Keratinocyte (primary cell): ENCODE measurements at regions not wholly inside any gene's neighbourhood (a gene's known extent, or its start where the extent isn't known, plus 50 kb on each side); places are given as distances from the start of the nearest gene placed in this dataset.

Experiments
- DNase-seq: peaks from one replicate; pipeline ENCODE4 v3.0.0-alpha.2; 2011; ENCODE audit warnings: low read depth, missing footprints, low spot score
- FAIRE-seq: peaks from 2 replicates; lab custom pipeline; 2011; peaks lifted over from hg19 to GRCh38; lab: Jason Lieb, UNC
- H2AFZ ChIP-seq: 2 replicates; pipeline ENCODE4 v1.6.0; 2012; ENCODE audit warnings: low read length, control low read depth, inconsistent platforms; ENCODE audit not compliant: control insufficient read depth
- H3K27ac ChIP-seq: 2 replicates; pipeline ENCODE4 v1.5.1; 2011; ENCODE audit warnings: low read length; ENCODE audit not compliant: control insufficient read depth, insufficient read depth
- H3K27me3 ChIP-seq: 3 replicates; pipeline ENCODE4 v1.6.0; 2011; ENCODE audit warnings: low read length; ENCODE audit not compliant: control insufficient read depth, insufficient read depth; ENCODE audit errors: extremely low read depth
- H3K36me3 ChIP-seq, 2 experiments: 2 replicates in 1 of 2; 3 replicates in 1 of 2; pipeline ENCODE4 v1.5.1; 2011; ENCODE audit warnings: low read length in 2 of 2, mild to moderate bottlenecking in 1 of 2; ENCODE audit not compliant: control insufficient read depth in 2 of 2, insufficient read depth in 2 of 2; ENCODE audit errors: extremely low read depth in 1 of 2
- H3K4me1 ChIP-seq: 3 replicates; pipeline ENCODE4 v1.5.1; 2011; ENCODE audit warnings: low read length; ENCODE audit not compliant: control insufficient read depth, insufficient read depth; ENCODE audit errors: extremely low read depth
- H3K4me2 ChIP-seq: 3 replicates; pipeline ENCODE4 v1.6.0; 2011; ENCODE audit warnings: low read depth, low read length; ENCODE audit not compliant: control insufficient read depth, insufficient read depth; ENCODE audit errors: extremely low read depth
- H3K4me3 ChIP-seq, 3 experiments: fragments of 200-600 bp in 1 of 3; sonication (generic) in 1 of 3; 2 replicates in 2 of 3; 3 replicates in 1 of 3; pipeline ENCODE4 v1.5.1; 2011 to 2016; ENCODE audit warnings: low read length in 3 of 3, mild to moderate bottlenecking in 3 of 3, control low read depth in 2 of 3, inconsistent platforms in 1 of 3, low read depth in 1 of 3, mixed read lengths in 1 of 3, mixed run types in 1 of 3, moderate library complexity in 1 of 3; ENCODE audit not compliant: control insufficient read depth in 2 of 3, insufficient read depth in 2 of 3; ENCODE audit errors: extremely low read depth in 1 of 3
- H3K79me2 ChIP-seq: 2 replicates; pipeline ENCODE4 v1.6.0; 2012; ENCODE audit warnings: low read length; ENCODE audit not compliant: control insufficient read depth, insufficient read depth
- H3K9ac ChIP-seq: 3 replicates; pipeline ENCODE4 v1.6.0; 2011; ENCODE audit warnings: low read length; ENCODE audit not compliant: control insufficient read depth, insufficient read depth; ENCODE audit errors: extremely low read depth
- H3K9me1 ChIP-seq: 3 replicates; pipeline ENCODE4 v1.6.0; 2011; ENCODE audit warnings: low read length; ENCODE audit not compliant: control insufficient read depth, insufficient read depth; ENCODE audit errors: extremely low read depth
- H3K9me3 ChIP-seq: 2 replicates; pipeline ENCODE4 v1.5.1; 2012; ENCODE audit warnings: low read depth, low read length; ENCODE audit not compliant: control insufficient read depth
- H4K20me1 ChIP-seq: 3 replicates; pipeline ENCODE4 v1.6.0; 2011; ENCODE audit warnings: low read length; ENCODE audit not compliant: control insufficient read depth, insufficient read depth; ENCODE audit errors: extremely low read depth
- EZH2 ChIP-seq: IDR thresholded peaks from one replicate; pipeline ENCODE4 v1.6.1; 2012; ENCODE audit warnings: inconsistent platforms, mild to moderate bottlenecking, low read length, moderate library complexity
- dilution Hi-C: fragments of 300-500 bp; cut with MboI; formaldehyde crosslinking; loops from one replicate; pipeline ENCODE4 v1.7.0; 2020; ENCODE audit warnings: low sequenced_read_pairs; ENCODE audit not compliant: extremely low pct_ligation_motif_present
- TF ChIP-seq, protein P1 (sequence below), 3 experiments: IDR thresholded peaks in 1 of 3; conservative IDR thresholded peaks in 1 of 3; optimal IDR thresholded peaks in 1 of 3; 2 replicates in 2 of 3; 3 replicates in 1 of 3; pipeline versions ENCODE3 to v1.5.1; 2011; ENCODE audit warnings: low read length in 3 of 3, mild to moderate bottlenecking in 3 of 3, moderate library complexity in 2 of 3, control low read depth in 1 of 3, inconsistent platforms in 1 of 3; ENCODE audit not compliant: insufficient read depth in 2 of 3; ENCODE audit errors: extremely low read depth in 1 of 3

- dilution Hi-C loops: no loop called here
- Histone ChIP-seq H3K4me1 (no peaks in the 10 kb centered on the region), H3K36me3 (no peaks in the 10 kb centered on the region), H3K79me2 (no peaks in the 10 kb centered on the region), H2AFZ (peak overlapping the region; percentile 33), H3K9me3 (no peaks in the 10 kb centered on the region), H3K9me1 (no peaks in the 10 kb centered on the region), H3K27me3 (no peaks in the 10 kb centered on the region), H3K4me2 (no peak overlapping the region), H3K27ac (no peak overlapping the region), H3K9ac (no peak overlapping the region), H3K4me3 (no peak overlapping the region), H4K20me1 (no peaks in the 10 kb centered on the region)
- FAIRE-seq: no peak
- TF ChIP-seq EZH2: no peak
- TF ChIP-seq, protein P1, sequence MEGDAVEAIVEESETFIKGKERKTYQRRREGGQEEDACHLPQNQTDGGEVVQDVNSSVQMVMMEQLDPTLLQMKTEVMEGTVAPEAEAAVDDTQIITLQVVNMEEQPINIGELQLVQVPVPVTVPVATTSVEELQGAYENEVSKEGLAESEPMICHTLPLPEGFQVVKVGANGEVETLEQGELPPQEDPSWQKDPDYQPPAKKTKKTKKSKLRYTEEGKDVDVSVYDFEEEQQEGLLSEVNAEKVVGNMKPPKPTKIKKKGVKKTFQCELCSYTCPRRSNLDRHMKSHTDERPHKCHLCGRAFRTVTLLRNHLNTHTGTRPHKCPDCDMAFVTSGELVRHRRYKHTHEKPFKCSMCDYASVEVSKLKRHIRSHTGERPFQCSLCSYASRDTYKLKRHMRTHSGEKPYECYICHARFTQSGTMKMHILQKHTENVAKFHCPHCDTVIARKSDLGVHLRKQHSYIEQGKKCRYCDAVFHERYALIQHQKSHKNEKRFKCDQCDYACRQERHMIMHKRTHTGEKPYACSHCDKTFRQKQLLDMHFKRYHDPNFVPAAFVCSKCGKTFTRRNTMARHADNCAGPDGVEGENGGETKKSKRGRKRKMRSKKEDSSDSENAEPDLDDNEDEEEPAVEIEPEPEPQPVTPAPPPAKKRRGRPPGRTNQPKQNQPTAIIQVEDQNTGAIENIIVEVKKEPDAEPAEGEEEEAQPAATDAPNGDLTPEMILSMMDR (optimal IDR thresholded peaks at IDR 0.05 in 1 of 3, IDR thresholded peaks at IDR 0.05 in 1 of 3, conservative IDR thresholded peaks at IDR 0.05 in 1 of 3; ENCODE audit: extremely low read depth in 1 of 3, insufficient read depth in 2 of 3, low read length in 3 of 3): no peak
- DNase-seq: no peak
Observed at GRCh38 chr1:238672262-238672661, 714.1 kb upstream of the CHRM3 start.

- H3K9ac ChIP-seq: no peak overlapping the region
- H3K27ac ChIP-seq: no peak overlapping the region
- no peak for FAIRE-seq
- no peak overlapping the region for H3K4me2 ChIP-seq
- no peak overlapping the region for H2AFZ ChIP-seq
- dilution Hi-C loops: no loop called here
- H3K4me3 ChIP-seq: no peak overlapping the region
- TF ChIP-seq, protein P1 (optimal IDR thresholded peaks at IDR 0.05 in 1 of 3, IDR thresholded peaks at IDR 0.05 in 1 of 3, conservative IDR thresholded peaks at IDR 0.05 in 1 of 3; ENCODE audit: extremely low read depth in 1 of 3, insufficient read depth in 2 of 3, low read length in 3 of 3): no peak
- no peaks in the 10 kb centered on the region for H3K9me1 ChIP-seq
- H3K79me2 ChIP-seq: no peaks in the 10 kb centered on the region
- H4K20me1 ChIP-seq: no peaks in the 10 kb centered on the region
- no peaks in the 10 kb centered on the region for H3K9me3 ChIP-seq
- no peaks in the 10 kb centered on the region for H3K36me3 ChIP-seq
- no peak for DNase-seq
- H3K4me1 ChIP-seq: no peaks in the 10 kb centered on the region
- H3K27me3 ChIP-seq: no peaks in the 10 kb centered on the region
Observed at GRCh38 chr1:238664139-238664538, 722.2 kb upstream of the CHRM3 start.
